ENCODE measurements at regions not wholly inside any gene's neighbourhood (a gene's known extent, or its start where the extent isn't known, plus 50 kb on each side); places are given as distances from the start of the nearest gene placed in this dataset.
A peak's percentile ranks its signal among the peaks of the same experiment; 100 is the strongest.
"Not testable (repeated sequence)": the region's sequence is repeated elsewhere in the genome, so short reads cannot be mapped to it uniquely, and the experiment has no call there.

DNA sequence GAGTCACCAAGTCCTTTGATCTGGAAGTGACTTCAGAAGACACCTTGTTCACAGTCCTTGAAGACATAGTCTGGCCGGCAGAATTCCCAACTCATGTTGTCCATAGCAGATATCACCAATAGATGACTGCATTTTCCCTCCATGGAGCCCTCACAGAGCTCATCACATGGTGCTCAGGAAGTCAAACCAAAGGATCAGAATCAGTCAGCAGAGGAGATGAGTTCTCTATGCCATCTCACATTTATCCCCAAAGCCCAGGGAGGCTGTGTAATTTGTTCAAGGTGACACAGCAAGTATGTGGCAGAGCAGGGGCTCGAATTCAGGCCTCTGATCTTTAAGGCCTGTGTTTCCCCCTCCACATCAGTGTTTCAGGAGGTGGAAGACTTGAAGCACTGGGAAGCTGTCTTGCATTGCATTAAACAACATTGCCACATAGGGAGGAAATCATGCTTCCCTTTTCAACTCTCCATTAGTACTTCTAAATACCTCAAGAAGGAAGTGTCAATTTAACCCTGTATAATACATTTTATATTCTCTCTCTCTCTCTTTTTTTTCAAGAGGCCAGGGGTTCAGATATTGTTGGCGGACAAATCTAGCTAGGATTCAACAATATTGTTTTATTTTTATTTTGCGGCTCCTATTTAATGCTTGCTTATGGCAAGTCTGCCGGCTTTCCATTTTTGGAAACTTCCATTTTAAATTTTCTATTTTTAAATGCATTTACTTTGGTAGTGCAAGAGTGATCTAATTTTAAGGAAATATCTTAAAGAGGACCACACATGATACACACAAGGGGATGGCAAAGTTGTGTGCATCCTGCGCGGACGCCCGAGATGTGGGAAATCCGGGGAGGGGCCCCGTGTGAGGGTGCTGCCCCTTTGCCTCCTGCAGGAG is 61.9 kb downstream of the NPIPB5 start:
- DNase-seq, result not testable (repeated sequence)

DNA sequence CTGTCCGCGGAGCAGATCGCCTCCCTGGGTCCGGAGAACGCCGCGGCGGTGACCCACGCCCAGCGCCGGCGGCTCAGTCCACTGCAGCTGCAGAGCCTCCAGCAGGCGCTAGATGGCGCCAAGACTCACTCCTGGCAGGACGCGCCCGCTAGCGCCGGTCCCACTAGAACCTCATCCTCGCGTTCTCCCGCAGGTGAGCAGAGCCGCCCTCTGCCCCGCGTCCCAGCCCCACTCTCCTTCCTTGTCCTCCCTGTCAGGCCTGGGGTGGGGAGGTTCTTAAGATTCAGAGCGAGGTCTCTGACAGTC is 62.5 kb downstream of the NPIPB5 start:
- DNase-seq, result not testable (repeated sequence)

DNA sequence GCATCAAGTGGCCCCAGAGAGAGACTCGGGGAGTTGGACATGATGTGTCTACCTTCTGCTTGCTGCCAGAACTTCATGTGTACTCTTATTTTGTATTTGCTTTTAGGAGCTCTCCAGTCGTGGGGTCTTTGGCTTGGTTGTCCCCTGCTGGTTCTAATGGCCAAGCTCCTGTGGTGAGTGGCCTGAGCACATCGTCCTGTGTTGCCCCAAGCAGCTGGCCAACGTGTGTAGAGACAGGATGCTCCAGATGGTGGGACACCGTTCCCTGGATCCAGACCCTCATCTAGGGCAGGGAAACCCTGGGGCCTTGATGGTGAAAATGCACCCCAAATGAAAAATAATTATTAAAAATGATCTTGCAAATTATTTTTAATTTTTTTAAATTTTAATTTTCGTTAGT is 65.8 kb downstream of the NPIPB5 start:
- not testable (repeated sequence) for DNase-seq

DNA sequence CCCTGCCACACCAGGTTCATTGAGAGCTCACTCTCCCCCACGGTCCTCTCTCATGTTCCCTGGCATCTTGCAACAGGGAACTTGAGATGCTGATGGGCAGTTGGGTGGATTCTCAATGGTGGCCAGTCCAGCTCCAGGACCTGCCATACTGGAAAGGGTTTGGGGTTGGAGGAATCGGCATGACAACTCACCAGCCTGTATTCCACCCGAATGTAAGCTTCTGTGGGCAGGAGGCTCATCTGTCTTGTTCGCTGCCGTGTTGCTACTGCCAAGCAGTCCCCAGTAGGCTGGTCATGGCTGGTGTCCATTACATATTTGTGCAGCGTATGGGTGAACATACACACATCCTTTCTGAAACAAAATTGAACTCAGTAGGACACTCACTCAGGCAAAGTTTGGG is 72.5 kb downstream of the NPIPB5 start:
- not testable (repeated sequence) for DNase-seq

DNA sequence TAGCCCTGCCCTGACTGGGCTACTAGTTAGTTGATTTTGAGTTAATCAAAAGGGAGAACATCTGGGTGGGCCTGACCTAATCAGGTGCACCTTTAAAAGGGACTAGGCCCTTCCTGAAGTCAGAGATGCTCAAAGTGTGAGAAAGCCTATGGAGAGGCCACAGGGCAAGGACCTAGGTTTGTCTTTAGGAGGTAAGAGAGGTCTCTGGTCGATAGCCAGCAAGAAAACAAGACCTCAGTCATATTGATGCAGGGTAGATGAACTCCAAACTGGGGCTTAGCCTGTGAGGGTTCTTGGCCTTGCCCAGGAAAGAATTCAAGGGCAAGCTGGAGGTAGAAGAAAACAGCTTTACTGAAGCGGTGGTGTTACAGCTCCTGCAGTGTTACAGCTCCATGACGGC is 73.8 kb downstream of the NPIPB5 start:
- DNase-seq, result not testable (repeated sequence)

DNA sequence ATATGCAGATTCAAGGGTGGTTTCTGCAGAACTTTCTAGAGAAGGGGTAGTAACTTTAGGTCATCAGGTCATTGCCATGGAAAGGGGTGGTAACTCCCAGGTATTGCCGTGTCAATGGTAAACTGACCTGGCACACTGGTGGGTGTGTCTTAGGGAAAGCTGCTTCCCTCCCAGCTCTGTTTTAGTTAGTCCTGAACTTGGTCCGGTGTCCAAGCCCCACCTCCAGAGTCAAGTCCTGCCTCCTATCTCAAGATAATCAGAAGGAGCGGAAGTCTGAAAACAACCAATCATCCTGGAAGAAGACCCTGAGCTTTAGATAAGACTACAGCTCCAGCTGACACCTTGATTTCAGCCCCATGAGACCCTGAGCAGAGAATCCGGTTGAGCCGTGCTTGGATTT is 74.2 kb downstream of the NPIPB5 start:
- not testable (repeated sequence) for DNase-seq

DNA sequence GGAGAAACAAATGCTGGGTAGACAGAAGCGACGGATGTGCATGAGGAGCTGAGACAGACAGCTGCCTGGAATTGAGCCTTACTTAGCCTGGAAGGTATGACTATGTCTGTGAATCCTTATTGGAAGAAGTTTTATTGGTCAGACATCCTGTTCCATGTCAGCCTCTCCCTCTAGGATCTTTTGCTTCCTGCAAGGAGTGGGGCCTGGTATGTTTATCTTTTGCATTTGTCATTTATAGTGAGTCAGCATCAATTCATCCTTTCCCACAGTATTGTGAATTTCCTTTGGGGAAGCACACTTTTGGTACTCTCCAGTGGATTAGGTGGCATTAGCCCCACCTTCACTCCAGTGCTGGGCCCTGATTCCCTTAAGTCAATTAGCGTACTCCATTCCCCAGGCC is 74.7 kb downstream of the NPIPB5 start:
- not testable (repeated sequence) for DNase-seq

DNA sequence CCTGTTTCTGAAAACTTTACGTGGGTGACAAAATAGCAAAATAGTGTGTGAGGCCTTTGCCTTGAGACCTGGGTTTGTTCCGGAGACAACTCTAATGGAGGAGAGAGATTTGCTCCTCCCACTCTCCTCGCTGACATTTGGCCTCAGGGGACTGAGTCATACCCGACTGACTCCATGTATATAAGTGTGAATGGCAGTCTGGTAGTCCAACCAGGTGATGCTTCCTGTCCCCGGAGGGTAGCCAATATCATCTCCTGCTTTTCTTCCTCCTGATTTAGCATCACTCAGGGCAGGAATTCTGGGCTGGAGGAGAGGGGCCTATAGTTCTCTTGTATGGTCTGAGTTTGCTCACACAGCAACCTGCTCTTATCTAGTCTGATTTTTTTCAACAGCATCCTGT is 76.0 kb downstream of the NPIPB5 start:
- not testable (repeated sequence) for DNase-seq

DNA sequence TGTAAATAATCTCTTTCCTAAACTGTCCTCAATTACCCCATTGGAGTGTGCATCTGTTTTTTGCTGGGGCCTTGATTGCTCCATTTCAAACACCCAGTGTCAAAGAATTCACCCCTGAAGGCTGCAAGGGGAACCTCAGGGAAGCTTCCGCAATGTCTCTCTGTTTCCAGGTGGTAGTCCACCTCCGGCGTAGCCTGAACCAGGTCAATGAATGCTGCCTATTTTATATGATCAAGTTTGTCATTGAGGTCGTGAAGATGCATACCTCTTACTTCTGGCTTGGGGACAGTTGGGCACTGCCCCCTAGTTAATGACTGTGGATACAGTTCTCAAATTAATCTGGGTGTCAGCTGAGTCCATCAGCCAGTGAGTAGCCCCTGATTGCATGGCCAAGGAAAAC is 79.1 kb downstream of the NPIPB5 start:
- DNase-seq, result not testable (repeated sequence)

DNA sequence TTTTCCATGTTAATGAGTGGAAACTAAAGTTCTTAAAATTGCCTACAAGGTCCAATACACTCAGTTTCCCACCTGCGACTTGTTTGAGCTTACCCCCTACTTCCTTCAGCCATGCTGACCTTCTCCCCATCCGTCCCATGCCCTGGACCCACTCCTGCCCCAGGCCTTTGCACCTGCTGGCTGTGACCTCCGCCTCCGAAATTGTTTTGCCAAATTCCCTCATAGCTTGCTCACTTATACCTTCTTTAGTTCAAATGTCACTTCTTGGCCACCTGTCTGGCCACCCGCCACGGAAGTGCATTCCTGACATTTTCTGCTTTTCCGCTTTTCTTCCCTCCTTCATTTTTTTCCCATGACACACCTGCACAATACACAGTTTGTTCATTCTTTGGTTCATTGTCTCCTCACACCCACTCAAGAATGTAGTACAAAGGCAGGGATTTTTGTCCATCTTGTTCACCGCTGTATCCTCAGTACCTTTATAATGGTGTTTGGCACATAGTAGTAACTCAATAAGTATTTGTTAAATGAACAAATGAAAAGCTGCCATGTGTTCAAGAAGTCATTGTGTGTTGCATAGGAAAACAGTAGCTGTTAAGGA is 85.9 kb downstream of the NPIPB5 start:
- not testable (repeated sequence) for DNase-seq

DNA sequence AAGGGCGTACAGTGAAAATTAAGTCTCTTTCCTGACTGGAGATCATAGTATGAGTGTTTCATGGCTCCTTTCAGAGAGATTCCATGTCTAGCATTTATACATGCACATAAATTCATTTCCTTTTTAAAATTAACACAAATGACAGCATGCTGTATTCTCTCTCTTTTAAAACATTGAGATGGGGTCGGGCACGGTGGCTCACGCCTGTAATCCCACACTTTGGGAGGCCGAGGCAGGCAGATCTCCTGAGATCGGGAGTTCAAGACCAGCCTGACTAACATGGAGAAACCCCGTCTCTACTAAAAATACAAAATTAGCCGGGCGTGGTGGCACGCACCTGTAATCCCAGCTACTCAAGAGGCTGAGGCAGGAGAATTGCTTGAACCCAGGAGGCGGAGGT is 93.1 kb downstream of the NPIPB5 start:
- not testable (repeated sequence) for DNase-seq

DNA sequence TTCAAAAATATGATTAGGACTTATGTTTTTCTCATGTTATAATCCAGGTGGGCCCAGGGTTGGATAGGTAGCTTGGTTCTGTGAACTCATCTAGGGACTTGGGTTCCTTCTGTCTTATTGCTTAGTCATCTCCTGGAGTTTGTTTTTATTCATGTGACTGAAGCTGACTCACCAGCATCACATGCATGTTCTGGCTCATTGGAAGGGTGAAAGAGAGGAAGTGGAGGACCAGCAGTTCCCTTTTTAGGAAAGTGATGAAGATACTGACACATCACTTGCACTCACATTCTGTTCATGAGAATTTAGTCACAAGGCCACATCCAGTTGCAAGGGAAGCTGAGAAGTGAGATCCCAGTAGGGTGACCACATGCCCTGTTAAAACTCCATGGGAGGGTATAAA is 95.9 kb downstream of the NPIPB5 start:
- not testable (repeated sequence) for DNase-seq

DNA sequence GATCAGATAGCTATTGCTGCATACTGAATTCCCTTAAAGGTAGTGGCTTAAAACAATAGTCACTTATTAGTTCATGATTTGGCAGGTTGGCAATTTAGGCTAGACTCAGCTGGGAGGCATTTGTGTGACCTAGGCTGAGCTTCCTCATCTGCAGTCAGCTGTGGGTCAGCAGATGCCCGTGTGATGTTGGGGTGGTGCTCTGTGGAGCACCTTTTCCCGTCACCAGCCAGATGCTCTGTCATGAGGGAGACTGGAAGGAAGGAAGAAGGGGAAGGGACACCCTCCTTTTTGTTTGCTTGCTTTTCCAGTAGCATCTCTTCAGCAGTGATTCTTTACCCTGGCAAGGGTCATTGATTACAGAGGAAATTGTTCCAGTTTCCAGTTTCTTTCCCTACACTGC is 99.1 kb downstream of the NPIPB5 start:
- DNase-seq, result not testable (repeated sequence)

DNA sequence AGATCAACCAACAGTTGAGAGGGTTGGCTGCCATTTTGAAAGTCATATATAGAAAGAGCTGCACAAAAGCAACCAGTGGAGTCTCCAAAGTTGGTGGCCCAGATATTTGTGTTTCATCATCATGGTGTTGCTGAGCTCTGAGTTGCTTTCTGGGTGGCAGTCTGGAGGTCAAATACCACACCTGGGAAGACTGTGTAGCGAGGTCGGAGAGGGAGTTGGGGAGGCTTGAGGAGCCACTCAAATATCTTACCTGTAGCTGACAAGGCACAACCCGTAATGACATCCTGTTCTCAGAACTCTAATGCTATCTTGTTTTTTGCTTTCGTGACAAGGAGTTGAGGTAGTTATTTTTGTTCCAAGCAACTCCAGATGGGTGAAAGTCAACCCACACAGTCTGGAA is 100.4 kb downstream of the NPIPB5 start:
- DNase-seq, result not testable (repeated sequence)

DNA sequence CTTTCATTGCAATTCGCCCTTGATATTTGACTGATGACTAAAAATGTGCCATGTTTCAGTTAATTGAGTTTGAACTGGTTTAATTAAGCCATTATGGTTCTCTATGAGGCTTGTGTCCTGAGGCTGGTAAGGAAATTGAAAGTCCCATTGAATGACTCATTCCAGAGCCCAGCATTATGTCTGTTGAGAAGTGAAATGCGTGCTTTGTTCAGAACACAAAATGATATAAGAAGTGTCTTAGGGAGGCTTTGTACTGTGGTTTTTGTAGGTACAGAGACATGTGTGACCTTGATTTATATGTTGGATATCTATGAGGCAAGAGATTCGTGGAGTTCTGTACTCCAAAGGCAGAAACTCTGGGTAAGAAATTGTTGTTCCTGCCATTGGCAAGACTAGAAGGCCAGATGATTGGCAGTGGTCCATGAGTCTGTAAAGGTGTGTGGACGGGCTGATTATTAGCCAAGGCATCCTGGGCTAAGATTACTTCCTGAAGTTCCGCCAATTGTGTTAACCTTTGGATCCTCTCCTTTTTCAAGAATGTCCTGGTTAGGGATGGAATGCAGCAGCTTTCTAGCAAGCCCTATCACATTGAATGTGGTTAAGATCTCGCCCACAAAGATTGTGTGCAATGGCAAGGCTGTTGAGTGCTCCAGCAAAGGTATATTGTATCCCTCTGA is 103.7 kb downstream of the NPIPB5 start:
- DNase-seq, result peak; percentile 5

DNA sequence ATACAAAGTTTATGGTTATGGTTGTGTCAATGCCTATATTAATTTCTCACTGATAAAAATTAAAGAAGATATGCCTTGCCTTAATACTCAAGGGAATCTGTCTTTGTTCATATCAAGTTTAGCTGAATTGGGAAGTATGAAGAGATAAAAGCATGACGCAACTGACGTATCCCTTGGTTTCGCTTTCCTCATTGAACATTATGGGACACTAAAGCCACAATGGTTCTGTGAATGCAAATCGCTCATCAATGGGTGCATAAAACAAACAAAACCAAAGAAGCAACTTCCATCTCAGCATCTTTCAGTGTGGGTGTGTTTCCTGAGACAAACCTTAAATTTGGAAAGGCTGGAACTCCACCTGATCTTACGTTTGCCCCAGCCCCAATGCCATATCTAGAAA is 108.2 kb downstream of the NPIPB5 start:
- DNase-seq, result no peak

DNA sequence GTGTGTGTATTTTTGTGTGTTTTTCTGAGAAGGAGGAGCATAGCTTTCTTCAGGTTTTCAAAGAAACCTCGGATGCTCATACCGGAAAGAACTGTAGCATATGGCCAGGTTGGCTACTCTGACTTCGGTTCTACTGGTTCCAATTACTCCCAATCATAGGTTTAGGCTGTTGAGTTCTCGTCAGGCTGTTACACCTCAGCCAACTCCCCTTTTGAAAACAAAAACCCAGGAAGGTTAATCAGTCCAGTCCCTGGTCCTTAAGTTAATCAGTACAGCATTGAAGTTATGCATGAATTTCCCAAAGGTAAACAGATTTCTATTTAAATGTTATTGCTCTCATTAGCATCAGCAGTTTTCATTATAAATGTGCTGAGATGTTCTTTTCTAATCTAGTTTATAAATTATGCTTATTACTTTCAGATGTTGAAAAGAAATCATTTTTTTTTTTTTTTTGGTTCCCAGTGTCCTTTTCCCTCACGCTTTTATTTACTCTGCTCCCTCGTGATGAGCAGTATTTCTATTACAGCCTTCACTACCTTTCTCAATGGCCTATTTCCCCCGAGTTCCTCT is 111.0 kb downstream of the NPIPB5 start:
- no peak for DNase-seq

DNA sequence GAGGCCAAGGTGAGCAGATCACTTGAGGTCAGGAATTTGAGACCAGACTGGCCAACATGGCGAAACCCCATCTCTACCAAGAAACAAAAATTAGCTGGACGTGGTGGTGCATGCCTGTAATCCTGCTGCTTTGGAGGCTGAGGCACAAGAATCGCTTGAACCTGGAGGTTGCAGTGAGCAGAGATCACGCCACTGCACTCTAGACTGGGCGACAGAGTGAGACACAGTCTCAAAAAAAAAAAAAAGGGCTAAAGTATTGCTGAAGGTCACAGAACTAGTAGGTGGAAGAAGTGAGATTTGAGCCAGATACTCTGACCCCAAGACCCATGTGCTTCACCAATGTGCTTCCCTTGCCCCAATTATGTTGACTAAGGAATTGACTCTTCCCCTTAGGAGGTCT is 112.0 kb downstream of the NPIPB5 start:
- no peak for DNase-seq

DNA sequence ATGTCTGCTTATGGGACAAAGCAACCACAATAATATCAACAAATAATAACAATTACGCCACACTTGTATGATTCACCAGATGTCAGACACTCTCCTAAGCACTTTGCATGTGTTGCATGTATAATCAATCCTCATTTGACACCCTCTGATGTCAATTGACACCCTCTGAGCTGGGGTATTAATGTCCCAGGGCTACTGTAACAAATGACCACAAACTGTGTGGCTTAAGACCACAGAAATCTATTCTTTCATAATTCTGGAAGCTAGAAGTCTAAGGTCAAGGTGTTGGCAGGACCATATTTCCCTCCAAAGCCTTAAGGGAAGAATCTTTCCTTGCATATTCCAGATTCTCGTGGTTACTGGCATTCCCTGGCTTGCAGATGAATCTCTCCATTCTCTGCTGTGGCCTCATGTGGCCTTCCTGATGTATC is 112.7 kb downstream of the NPIPB5 start:
- peak; percentile 4 for DNase-seq

DNA sequence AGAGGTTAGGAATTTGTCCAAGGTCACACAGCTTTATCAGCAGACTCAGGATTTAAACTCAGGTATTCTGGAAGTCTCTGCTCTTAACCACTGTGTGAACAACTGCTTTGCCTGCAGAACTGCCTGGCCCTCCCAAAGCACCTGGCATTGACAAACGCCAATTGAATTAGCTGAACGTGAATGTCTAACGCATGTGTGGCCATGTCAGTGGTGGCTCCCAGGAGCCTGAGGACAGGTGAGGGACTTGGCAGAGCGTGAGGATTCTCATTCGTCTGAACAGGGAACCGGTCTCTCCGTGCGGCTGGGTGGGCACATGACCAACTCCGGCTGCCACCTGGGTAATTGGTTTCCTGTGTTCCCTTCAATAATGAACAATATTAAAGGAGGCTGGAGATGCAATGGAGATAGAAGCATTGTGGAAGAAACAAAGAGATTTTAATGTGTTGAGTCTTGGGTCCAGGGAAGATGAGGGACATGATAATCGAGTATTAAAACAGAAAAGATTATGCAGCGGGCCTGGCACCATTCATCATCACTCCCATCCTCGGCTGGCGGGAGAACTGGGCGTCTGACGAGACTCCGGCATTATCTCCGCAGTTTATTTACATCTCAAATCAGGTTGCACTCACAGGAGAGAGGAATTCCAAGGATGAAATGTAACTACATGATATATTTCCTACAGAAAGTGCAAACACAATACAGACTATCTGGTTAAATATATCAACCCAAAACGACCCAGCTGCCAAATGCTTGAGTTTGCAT is 113.5 kb downstream of the NPIPB5 start:
- no peak for DNase-seq

DNA sequence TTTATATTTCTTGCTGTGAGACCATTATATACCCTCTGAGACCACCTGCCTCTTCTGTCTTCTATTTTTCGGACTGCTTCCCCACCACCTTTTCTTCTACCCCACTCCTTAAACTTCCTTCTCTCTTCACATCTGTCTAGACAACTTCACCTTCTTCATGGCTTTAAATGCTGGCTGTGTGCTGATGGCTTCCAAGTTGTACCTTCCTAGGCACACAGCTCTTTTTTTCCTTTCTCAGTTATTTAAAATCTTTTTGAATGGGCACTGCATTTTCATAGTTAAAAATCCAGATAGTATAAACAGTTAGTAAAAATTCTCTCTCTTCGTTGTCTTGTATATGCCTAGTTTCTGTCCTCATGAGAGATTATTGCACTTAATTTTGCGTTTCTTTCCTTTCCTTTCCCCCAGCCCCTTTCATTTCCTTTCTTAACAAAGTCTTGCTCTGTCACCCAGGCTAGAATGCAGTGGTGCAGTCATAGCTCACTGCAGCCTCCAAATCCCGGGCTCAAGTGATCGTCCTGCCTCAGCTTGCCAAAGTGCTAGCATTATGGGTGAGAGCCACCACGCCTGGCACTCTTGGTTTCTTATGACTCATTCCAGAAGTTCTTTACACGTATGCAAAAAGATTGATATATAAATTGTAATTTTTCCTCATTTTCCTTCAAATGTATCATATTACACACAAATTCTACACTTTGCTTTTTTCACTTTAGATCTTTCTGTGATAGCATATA is 114.3 kb downstream of the NPIPB5 start:
- no peak for DNase-seq

DNA sequence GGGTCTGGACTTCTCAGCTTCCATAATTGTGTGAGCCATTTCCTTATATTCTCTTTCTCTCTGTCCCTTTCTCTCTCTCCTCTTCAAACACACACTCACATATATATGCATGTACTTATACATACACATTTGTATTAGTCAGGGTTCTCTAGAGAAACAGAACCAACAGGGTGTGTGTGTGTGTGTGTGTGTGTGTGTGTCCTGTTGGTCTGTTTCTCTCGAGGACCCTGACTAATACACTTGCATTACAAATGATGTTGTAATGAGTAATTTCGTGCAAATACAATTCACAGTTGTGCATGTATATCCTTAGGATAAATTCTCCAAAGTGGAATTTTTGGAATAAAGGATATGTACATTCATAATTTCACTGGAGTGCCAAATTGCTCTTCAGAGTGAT is 115.3 kb downstream of the NPIPB5 start:
- no peak for DNase-seq
